Neuronal stem cell (in vitro differentiated cells): ENCODE measurements at regions not wholly inside any gene's neighbourhood (a gene's known extent, or its start where the extent isn't known, plus 50 kb on each side); places are given as distances from the start of the nearest gene placed in this dataset.

Experiments
- DNase-seq: peaks from one replicate; pipeline ENCODE4 v3.0.0-alpha.2; 2013; ENCODE audit warnings: low spot score
- H2AFZ ChIP-seq: one replicate; pipeline ENCODE4 v1.6.1; 2013; ENCODE audit warnings: mild to moderate bottlenecking, low read length, inconsistent platforms
- H2AK5ac ChIP-seq: 2 replicates; pipeline ENCODE4 v1.6.1; 2013; ENCODE audit warnings: low read depth, mild to moderate bottlenecking, inconsistent platforms, low read length, moderate library complexity, mixed read lengths
- H2BK120ac ChIP-seq: 2 replicates; pipeline ENCODE4 v1.6.1; 2013; ENCODE audit warnings: low read depth, mild to moderate bottlenecking, inconsistent platforms, low read length, moderate library complexity, mixed read lengths
- H2BK12ac ChIP-seq: one replicate; pipeline ENCODE4 v1.6.1; 2013; ENCODE audit warnings: low read length, inconsistent platforms
- H2BK15ac ChIP-seq: 2 replicates; pipeline ENCODE4 v1.6.1; 2013; ENCODE audit warnings: mild to moderate bottlenecking, low read length, inconsistent platforms, mixed read lengths
- H2BK5ac ChIP-seq: one replicate; pipeline ENCODE4 v1.6.1; 2013; ENCODE audit warnings: inconsistent platforms, mild to moderate bottlenecking, low read length, moderate library complexity
- H3K14ac ChIP-seq: one replicate; pipeline ENCODE4 v1.6.1; 2013; ENCODE audit warnings: low read length, inconsistent platforms
- H3K18ac ChIP-seq: 2 replicates; pipeline ENCODE4 v1.6.1; 2013; ENCODE audit warnings: low read length, inconsistent platforms
- H3K23ac ChIP-seq: 2 replicates; pipeline ENCODE4 v1.6.1; 2013; ENCODE audit warnings: low read depth, mild to moderate bottlenecking, mixed read lengths, low read length, inconsistent platforms; ENCODE audit not compliant: poor library complexity
- H3K27ac ChIP-seq: replicated peaks from 3 replicates; pipeline ENCODE4 v1.5.1; 2013; ENCODE audit warnings: low read length, inconsistent platforms
- H3K27me3 ChIP-seq, 3 experiments: 2 replicates each; pipeline ENCODE4 v1.6.1; 2013; ENCODE audit warnings: low read length in 3 of 3, mild to moderate bottlenecking in 2 of 3, inconsistent platforms in 1 of 3, low read depth in 1 of 3, mixed read lengths in 1 of 3, moderate library complexity in 1 of 3; ENCODE audit not compliant: control insufficient read depth in 3 of 3, insufficient read depth in 3 of 3
- H3K36me3 ChIP-seq, 2 donors: replicated peaks in 1 of 2; 2 replicates each; pipeline ENCODE4 v1.6.1; 2013; ENCODE audit warnings: low read length in 2 of 2; ENCODE audit not compliant: control insufficient read depth in 2 of 2, insufficient read depth in 2 of 2
- H3K4ac ChIP-seq: 2 replicates; pipeline ENCODE4 v1.6.1; 2013; ENCODE audit warnings: inconsistent platforms, mild to moderate bottlenecking, low read length, moderate library complexity
- H3K4me1 ChIP-seq, 2 donors: 1 replicate in 1 of 2; 2 replicates in 1 of 2; pipeline ENCODE4 v1.6.1; 2013; ENCODE audit warnings: low read length in 2 of 2, low read depth in 1 of 2; ENCODE audit not compliant: control insufficient read depth in 2 of 2, insufficient read depth in 1 of 2
- H3K4me2 ChIP-seq: one replicate; pipeline ENCODE4 v1.6.1; 2013; ENCODE audit warnings: mild to moderate bottlenecking, low read length, inconsistent platforms; ENCODE audit not compliant: insufficient read depth, poor library complexity, severe bottlenecking
- H3K4me3 ChIP-seq, 2 donors: 2 replicates each; pipeline ENCODE4 v1.5.1; 2013; ENCODE audit warnings: low read length in 2 of 2, mild to moderate bottlenecking in 2 of 2, inconsistent platforms in 1 of 2, moderate library complexity in 1 of 2
- H3K79me1 ChIP-seq: one replicate; pipeline ENCODE4 v1.6.1; 2013; ENCODE audit warnings: low read depth, mild to moderate bottlenecking, inconsistent platforms, low read length, moderate library complexity
- H3K9ac ChIP-seq: one replicate; pipeline ENCODE4 v1.6.1; 2013; ENCODE audit warnings: mild to moderate bottlenecking, low read depth, low read length, inconsistent platforms; ENCODE audit not compliant: poor library complexity
- H3K9me3 ChIP-seq, 2 donors: replicated peaks in 1 of 2; 2 replicates each; pipeline versions ENCODE3 to v1.6.1; 2013; ENCODE audit warnings: low read length in 2 of 2, mild to moderate bottlenecking in 2 of 2, inconsistent platforms in 1 of 2, low read depth in 1 of 2, mixed read lengths in 1 of 2, moderate library complexity in 1 of 2; ENCODE audit not compliant: control insufficient read depth in 2 of 2, insufficient read depth in 1 of 2
- H4K8ac ChIP-seq: one replicate; pipeline ENCODE4 v1.6.1; 2013; ENCODE audit warnings: low read depth, mild to moderate bottlenecking, inconsistent platforms, low read length, moderate library complexity
- H4K91ac ChIP-seq: one replicate; pipeline ENCODE4 v1.6.1; 2013; ENCODE audit warnings: low read length, low read depth, mild to moderate bottlenecking, inconsistent platforms; ENCODE audit not compliant: poor library complexity
- WGBS, 2 donors: extraction: QIAGEN DNeasy Blood & Tissue Kit; methylation state at CpG; one replicate each; pipeline ENCODE4 v1.1.7; 2013; ENCODE audit warnings: missing lambda C conversion rate in 2 of 2, mixed read lengths in 1 of 2; ENCODE audit not compliant: insufficient read length in 2 of 2, insufficient replicate concordance in 1 of 2; ENCODE audit errors: extremely low coverage in 2 of 2; 5-methylcytosine and 5-hydroxymethylcytosine counted together

- Histone ChIP-seq H4K8ac (no peak overlapping the region), H3K4me3 (no peak overlapping the region), H3K79me1 (no peaks in the 10 kb centered on the region), H3K4ac (no peak overlapping the region), H3K9ac (no peak overlapping the region), H2BK120ac (no peak overlapping the region), H3K9me3 (no peaks in the 10 kb centered on the region), H3K18ac (no peak overlapping the region), H3K27me3 (no peaks in the 10 kb centered on the region), H2AK5ac (no peak overlapping the region), H4K91ac (no peak overlapping the region), H2AFZ (no peak overlapping the region), H3K4me1 (no peaks in the 10 kb centered on the region), H3K4me2 (no peak overlapping the region), H3K14ac (no peak overlapping the region), H3K23ac (no peak overlapping the region), H2BK15ac (no peak overlapping the region), H3K27ac (no peak overlapping the region), H2BK5ac (no peak overlapping the region), H2BK12ac (no peak overlapping the region), H3K36me3 (no peaks in the 10 kb centered on the region)
- WGBS, 2 donors, result no CpG with 5 or more reads among the region's 2 CpGs
- DNase-seq, result no peak
These were observed 474.9 kb downstream of the DOK5 start for GRCh38 chr20:54950304-54950703.

DNA sequence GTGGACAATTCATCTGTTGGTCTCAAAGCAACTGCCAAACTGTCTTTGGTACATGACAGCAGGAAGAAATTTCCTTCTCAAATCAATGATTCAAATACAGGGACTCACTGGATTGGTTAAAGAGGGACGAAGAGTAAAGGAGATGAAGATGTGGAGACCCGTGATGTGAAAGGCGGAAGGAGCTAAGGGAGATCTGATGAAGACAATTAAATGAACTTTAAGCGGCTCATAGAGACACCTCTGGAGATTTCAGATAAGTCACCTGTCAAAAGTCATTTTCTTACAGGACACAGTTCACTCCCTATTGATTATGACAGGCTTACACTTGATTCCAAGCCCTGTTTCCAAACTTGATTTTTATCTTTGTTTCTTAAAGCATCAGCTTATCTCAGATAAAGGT lies 466.3 kb downstream of the DOK5 start:
- Histone ChIP-seq H4K91ac (no peak overlapping the region), H3K36me3 (no peaks in the 10 kb centered on the region), H3K14ac (no peak overlapping the region)

GRCh38 chr20:54940522-54940921 lies 465.1 kb downstream of the DOK5 start:
- H4K8ac ChIP-seq, result peak overlapping the region; percentile 72
- no peak overlapping the region for H3K4ac ChIP-seq
- no peak overlapping the region for H2BK120ac ChIP-seq
- no peak for DNase-seq
- no peaks in the 10 kb centered on the region for H3K9me3 ChIP-seq
- H3K4me3 ChIP-seq, result no peak overlapping the region
- no peak overlapping the region for H3K18ac ChIP-seq
- H3K23ac ChIP-seq, result no peak overlapping the region
- no peaks in the 10 kb centered on the region for H3K27me3 ChIP-seq
- H2AK5ac ChIP-seq, result no peak overlapping the region
- WGBS, 2 donors, result no CpG with 5 or more reads among the region's 4 CpGs
- no peak overlapping the region for H2BK12ac ChIP-seq
- H3K27ac ChIP-seq, result no peak overlapping the region
- no peak overlapping the region for H2BK5ac ChIP-seq
- no peak overlapping the region for H3K14ac ChIP-seq
- no peak overlapping the region for H3K9ac ChIP-seq
- no peak overlapping the region for H3K4me2 ChIP-seq
- no peaks in the 10 kb centered on the region for H3K36me3 ChIP-seq
- H2BK15ac ChIP-seq, result no peak overlapping the region
- no peaks in the 10 kb centered on the region for H3K4me1 ChIP-seq
- H3K79me1 ChIP-seq, result no peaks in the 10 kb centered on the region
- H2AFZ ChIP-seq, result no peak overlapping the region
- no peak overlapping the region for H4K91ac ChIP-seq

More for the DNA sequence above, 466.3 kb downstream of the DOK5 start:
- no peak overlapping the region for H3K9ac ChIP-seq
- no peak overlapping the region for H3K4me2 ChIP-seq
- no peak overlapping the region for H4K8ac ChIP-seq
- H3K27me3 ChIP-seq, result no peaks in the 10 kb centered on the region
- H3K79me1 ChIP-seq, result no peaks in the 10 kb centered on the region
- no peak overlapping the region for H3K27ac ChIP-seq
- H3K4ac ChIP-seq, result no peak overlapping the region
- no peak overlapping the region for H2AK5ac ChIP-seq
- no peak overlapping the region for H2BK5ac ChIP-seq
- no peak for DNase-seq
- no peak overlapping the region for H2BK120ac ChIP-seq
- no peak overlapping the region for H3K23ac ChIP-seq
- no peak overlapping the region for H2AFZ ChIP-seq
- no peak overlapping the region for H3K4me3 ChIP-seq
- no peaks in the 10 kb centered on the region for H3K4me1 ChIP-seq
- no peak overlapping the region for H2BK12ac ChIP-seq
- no peaks in the 10 kb centered on the region for H3K9me3 ChIP-seq
- WGBS, 2 donors, result no CpG with 5 or more reads among the region's 4 CpGs
- H3K18ac ChIP-seq, result no peak overlapping the region
- no peak overlapping the region for H2BK15ac ChIP-seq

- DNase-seq, result no peak
- no peaks in the 10 kb centered on the region for H3K9me3 ChIP-seq
These were observed 463.3 kb downstream of the DOK5 start for GRCh38 chr20:54938707-54939106.

More at GRCh38 chr20:54938707-54939106, 463.3 kb downstream of the DOK5 start:
- Histone ChIP-seq H3K4me2 (no peak overlapping the region), H3K9ac (no peak overlapping the region), H3K18ac (no peak overlapping the region), H3K36me3 (no peaks in the 10 kb centered on the region), H2BK5ac (no peak overlapping the region), H4K91ac (no peak overlapping the region), H2BK15ac (no peak overlapping the region), H3K27ac (no peak overlapping the region), H3K4me1 (no peaks in the 10 kb centered on the region), H3K4ac (no peak overlapping the region), H3K23ac (no peak overlapping the region), H2AK5ac (no peak overlapping the region), H3K79me1 (no peaks in the 10 kb centered on the region), H3K14ac (no peak overlapping the region), H3K4me3 (no peak overlapping the region), H4K8ac (no peak overlapping the region), H2BK12ac (no peak overlapping the region), H3K27me3 (no peaks in the 10 kb centered on the region), H2BK120ac (no peak overlapping the region), H2AFZ (no peak overlapping the region)
- no CpG with 5 or more reads among the region's 1 CpG for WGBS, 2 donors
